ENCODE measurements at regions not wholly inside any gene's neighbourhood (a gene's known extent, or its start where the extent isn't known, plus 50 kb on each side); places are given as distances from the start of the nearest gene placed in this dataset.

- TF ChIP-seq POU5F1 (IDR thresholded peaks at IDR 0.05; ENCODE audit: low read depth, low read length) (no peak), PHF8 (conservative IDR thresholded peaks at IDR 0.05; ENCODE audit: low read depth, low read length) (no peak), SUZ12 (IDR thresholded peaks at IDR 0.05; ENCODE audit: low read length) (no peak)
- Histone ChIP-seq H3K4me2 (ENCODE audit: insufficient read depth in 1 of 2, low read depth in 2 of 2, low read length in 2 of 2) (no peak overlapping the region), H3K4me3 (ENCODE audit: extremely low read depth in 1 of 4, insufficient read depth in 2 of 4, low read depth in 3 of 4, low read length in 4 of 4) (no peak overlapping the region), H3K4me1 (replicated peaks in 1 of 4; ENCODE audit: control insufficient read depth in 3 of 4, insufficient read depth in 4 of 4, low read length in 3 of 4) (no peaks in the 10 kb centered on the region), H3K36me3 (ENCODE audit: control insufficient read depth in 2 of 4, insufficient read depth in 4 of 4, low read length in 3 of 4) (no peaks in the 10 kb centered on the region), H3K27ac (ENCODE audit: low read depth, low read length) (no peak overlapping the region), H2AFZ (ENCODE audit: low read length) (no peak overlapping the region), H3K9me3 (ENCODE audit: insufficient read depth in 2 of 2, low read depth in 1 of 2, low read length in 1 of 2) (no peaks in the 10 kb centered on the region), H2BK5ac (ENCODE audit: low read depth, low read length) (no peak overlapping the region), H2BK20ac (ENCODE audit: low read length) (no peak overlapping the region), H3K27me3 (replicated peaks in 1 of 4; ENCODE audit: control insufficient read depth in 3 of 4, extremely low read depth in 1 of 4, insufficient read depth in 3 of 4, low read length in 3 of 4) (no peaks in the 10 kb centered on the region), H4K91ac (replicated peaks; ENCODE audit: insufficient read length, low read length) (no peak overlapping the region), H2BK120ac (replicated peaks; ENCODE audit: low read depth, low read length) (no peak overlapping the region), H3K9ac (replicated peaks in 1 of 4; ENCODE audit: extremely low read depth in 1 of 4, low read depth in 3 of 4, low read length in 3 of 4) (no peak overlapping the region; a peak in 2 of 7 replicates), H2BK15ac (ENCODE audit: low read length) (no peak overlapping the region), H3K4ac (replicated peaks; ENCODE audit: insufficient read length, low read depth, low read length) (no peak overlapping the region), H3K56ac (replicated peaks; ENCODE audit: insufficient read length, low read depth, low read length) (no peak overlapping the region), H4K20me1 (replicated peaks in 1 of 2; ENCODE audit: control insufficient read depth in 1 of 2, insufficient read depth in 2 of 2, low read length in 2 of 2) (no peaks in the 10 kb centered on the region), H4K5ac (ENCODE audit: insufficient read length, low read depth, low read length) (no peak overlapping the region), H4K8ac (ENCODE audit: extremely low read depth, insufficient read depth, low read length) (no peak overlapping the region), H3K79me2 (ENCODE audit: control insufficient read depth in 1 of 2, insufficient read depth in 2 of 2, low read length in 2 of 2) (no peaks in the 10 kb centered on the region), H2AK5ac (ENCODE audit: low read depth, low read length) (no peak overlapping the region), H3K23me2 (ENCODE audit: low read depth, low read length) (no peaks in the 10 kb centered on the region), H2BK12ac (ENCODE audit: low read depth, low read length) (no peak overlapping the region), H3K23ac (ENCODE audit: insufficient read length) (no peak overlapping the region), H3K14ac (ENCODE audit: insufficient read length) (no peak overlapping the region), H3K18ac (ENCODE audit: extremely low read depth, low read length) (no peak overlapping the region), H3K79me1 (ENCODE audit: low read depth, low read length) (no peaks in the 10 kb centered on the region)
- ChIA-PET CTCF (ENCODE audit: partially characterized antibody) (interaction anchor here (0.6 to 5.5 kb wide), 5 partner anchors 49 to 437 kb away, joined by 3 to 20 read pairs (median 5); no protein-coding TSS in a partner anchor), POLR2A (ENCODE audit: partially characterized antibody) (interaction anchor here (0.8 kb wide), 1 partner anchor 89 kb away, joined by 3 read pairs; no protein-coding TSS in a partner anchor)
- no peak for FAIRE-seq
- WGBS, 2 experiments (ENCODE audit: extremely low coverage in 1 of 2, insufficient coverage in 1 of 2, insufficient read length in 1 of 2, insufficient replicate concordance in 2 of 2, low coverage in 1 of 2, low lambda C conversion rate in 2 of 2, missing lambda C conversion rate in 1 of 2), result 87% methylated on average over 9 of the region's 9 CpGs; no CpG with 5 or more reads in 1 of the 2 experiments
- no peak for DNase-seq (ENCODE audit: low read depth in 1 of 2, low spot score in 2 of 2)
These were observed 88.4 kb upstream of the LANCL2 start for GRCh38 chr7:55276572-55277295.

All from H1 (cell line).